Right renal cortex interstitium (tissue), 3 donors: ENCODE measurements at regions not wholly inside any gene's neighbourhood (a gene's known extent, or its start where the extent isn't known, plus 50 kb on each side); places are given as distances from the start of the nearest gene placed in this dataset.
"Not testable (repeated sequence)": the region's sequence is repeated elsewhere in the genome, so short reads cannot be mapped to it uniquely, and the experiment has no call there.

Experiments used
- DNase-seq, 3 donors: peaks; one replicate each; pipeline ENCODE4 v3.0.0-alpha.2; 2013; ENCODE audit warnings: low read depth in 3 of 3, low spot score in 2 of 3

DNA sequence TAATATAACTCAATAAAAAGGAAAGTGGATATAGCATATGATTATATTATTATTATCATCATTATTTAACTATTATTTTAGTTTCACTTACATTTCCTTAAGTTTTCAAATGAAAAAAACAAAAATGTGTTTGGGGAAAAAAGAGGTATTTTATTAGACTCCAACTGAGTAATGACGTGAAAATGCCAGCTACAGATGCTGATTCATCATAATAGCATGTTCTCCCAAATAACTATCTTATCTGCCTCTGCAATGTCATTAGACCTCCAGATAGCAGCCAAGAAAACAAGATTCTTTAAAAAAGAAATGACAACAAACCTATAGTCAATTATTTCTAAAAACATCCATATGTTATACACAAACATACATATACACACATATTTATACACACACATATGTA is 1071.9 kb upstream of the TMPRSS15 start:
- DNase-seq: no peak

DNA sequence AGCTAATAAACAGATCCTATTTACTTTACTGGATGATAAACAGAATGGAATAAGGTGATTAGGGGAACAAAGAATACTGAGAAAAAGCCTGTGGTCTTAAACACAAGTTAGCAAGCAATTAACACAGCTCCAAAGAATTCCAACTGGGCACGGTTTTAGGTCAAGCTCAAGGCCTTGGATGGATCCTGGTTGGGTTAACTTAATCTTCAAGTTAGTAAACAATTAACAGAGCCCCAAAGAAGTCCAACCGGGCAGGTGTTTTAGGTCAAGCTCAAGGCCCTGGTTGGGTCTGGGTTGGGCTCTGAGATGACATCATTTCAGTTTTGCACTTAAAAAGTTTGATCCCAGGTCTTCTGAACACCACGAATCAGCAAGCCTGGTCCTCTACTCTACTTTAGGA is 1086.3 kb upstream of the TMPRSS15 start:
- no peak for DNase-seq

DNA sequence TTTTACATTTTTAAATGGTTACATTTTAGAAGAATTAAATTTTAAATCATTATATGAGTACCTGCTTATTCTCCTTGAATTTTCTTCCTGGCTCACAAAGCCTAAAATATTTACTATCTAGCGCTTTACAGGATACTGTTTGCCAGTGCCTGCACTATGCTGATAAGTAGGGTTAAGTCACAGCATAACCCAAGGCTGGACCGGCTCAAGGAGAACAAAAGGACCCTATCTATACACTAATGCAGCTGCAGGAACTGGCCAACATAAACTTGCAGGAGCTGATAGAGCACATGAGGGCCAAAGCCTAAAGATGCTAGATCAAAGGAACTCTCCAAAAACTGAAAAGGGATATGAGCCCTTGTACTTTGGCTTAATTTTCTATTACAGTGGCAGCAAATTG is 1086.9 kb upstream of the TMPRSS15 start:
- no peak for DNase-seq

DNA sequence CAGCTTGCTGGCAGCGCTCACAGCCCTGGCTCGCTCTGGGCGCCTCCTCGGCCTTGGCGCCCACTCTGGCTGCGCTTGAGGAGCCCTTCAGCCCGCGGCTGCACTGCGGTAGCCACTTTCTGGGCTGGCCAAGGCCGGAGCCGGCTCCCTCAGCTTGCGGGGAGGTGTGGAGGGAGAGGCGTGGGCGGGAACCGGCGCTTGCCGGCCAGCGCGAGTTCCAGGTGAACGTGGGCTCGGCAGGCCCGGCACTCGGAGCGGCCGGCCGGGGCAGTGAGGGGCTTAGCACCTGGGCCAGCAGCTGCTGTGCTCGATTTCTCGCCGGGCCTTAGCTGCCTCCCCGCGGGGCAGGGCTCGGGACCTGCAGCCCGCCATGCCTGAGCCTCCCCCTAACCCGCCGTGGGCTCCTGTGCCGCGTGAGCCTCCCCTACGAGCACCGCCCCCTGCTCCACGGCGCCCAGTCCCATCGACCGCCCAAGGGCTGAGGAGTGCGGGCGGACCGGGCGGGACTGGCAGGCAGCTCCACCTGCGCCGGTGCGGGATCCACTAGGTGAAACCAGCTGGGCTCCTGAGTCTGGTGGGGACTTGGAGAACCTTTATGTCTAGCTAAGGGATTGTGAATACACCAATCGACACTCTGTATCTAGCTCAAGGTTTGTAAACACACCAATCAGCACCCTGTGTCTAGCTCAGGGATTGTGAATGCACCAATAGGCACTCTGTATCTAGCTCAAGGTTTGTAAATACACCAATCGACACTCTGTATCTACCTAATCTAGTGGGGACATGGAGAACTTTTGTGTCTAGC is 1090.1 kb upstream of the TMPRSS15 start:
- DNase-seq: not testable (repeated sequence)

DNA sequence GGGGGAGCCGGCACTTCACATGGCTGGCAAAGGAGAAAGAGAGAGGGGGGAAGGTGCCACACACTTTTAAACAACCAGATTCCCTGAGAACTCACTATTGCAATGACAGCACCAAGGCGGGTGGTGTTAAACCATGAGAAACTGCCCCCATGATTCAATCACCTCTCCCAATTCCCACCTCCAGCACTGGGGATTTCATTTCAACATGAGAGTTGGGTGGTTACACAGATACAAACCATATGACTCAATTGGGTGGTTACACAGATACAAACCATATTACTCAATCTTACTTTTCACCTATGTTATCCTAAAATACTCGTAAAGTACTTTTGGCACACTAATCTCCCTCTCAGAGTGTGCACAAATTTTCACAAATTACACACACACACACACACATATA is 1097.5 kb upstream of the TMPRSS15 start:
- DNase-seq: no peak

DNA sequence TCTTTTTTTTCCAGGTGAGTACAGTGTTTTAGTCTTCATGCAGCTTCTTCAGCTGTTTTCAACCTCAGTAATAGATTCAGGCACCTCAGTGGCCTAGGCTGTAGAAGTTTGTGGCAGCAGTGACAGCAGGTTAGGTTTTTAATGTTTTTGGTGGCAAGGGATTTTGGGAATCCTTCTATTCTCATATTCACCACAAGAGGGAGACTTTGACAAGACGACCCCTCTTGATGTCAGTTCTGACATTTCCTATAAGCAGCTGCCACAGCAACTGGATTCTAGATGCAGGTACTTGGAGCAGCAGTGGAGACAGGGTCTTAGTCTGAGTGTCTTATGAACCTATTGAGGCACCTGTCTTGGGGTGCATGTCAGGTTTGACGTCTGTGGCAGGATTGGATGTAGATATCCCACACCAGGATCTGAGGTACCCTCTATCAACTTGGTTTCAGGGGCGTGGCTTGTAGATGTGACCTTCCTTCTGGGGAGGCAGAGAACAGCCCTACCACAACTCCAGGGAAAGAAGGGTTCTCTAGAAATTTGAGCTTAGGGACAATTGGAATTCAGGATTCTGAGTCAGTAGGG is 1104.2 kb upstream of the TMPRSS15 start:
- DNase-seq: no peak

DNA sequence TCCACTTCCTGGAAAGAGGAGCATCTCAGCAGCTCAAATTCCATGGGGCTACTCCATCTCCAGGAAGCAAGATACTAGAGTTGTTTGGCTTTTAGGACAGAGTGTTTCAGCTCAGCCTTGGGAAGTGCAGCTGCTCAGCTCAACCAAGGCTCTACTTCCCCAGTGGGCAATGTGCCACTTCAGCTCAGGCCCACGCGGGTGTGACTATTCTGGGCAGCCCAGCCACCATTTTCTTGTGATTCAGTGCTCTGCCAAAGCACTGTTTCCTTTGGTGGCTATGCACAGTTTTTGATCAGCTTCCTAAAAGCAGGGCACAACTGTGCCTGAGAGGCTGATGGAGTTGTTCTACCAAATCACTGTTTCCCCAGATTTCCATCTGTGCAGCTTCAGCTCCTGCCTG is 1104.9 kb upstream of the TMPRSS15 start:
- no peak for DNase-seq

DNA sequence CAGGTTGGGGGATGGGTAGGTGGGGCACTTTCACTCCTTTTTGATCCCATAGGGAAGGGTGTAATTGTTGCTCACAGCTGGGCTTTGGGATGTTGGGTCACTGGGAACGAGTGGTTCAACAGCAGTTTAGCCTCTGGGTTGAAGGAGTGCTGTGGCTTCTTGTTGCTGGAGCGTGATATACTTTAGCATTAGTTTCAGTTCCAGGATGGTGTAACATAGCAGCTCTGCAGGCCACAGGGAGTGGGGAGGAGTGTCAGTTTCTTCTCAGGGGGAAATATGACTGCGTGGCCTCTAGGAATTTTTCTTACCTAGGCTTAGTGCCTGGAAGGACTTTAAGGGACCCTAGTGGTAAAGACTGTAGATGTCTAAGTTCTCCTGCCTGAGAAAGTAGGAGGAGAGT is 1105.3 kb upstream of the TMPRSS15 start:
- DNase-seq: no peak

DNA sequence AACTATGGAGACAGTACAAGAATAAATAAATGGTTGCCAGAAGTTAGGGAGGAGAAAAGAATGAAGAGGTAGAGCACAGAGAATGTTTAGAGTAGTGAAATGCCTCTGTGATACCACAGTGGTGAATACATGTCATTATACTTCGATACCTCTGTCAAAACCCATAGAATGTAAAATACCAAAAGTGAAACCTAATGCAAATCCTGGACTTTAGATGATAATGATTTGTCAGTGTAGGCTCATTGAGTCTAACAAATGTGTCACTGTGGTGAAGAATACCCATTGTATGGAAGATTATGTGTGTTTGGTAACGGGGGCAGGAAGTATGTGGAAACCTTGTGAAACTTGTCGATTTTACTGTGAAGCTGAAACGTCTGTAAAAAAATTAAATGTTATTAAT is 1106.5 kb upstream of the TMPRSS15 start:
- no peak for DNase-seq

DNA sequence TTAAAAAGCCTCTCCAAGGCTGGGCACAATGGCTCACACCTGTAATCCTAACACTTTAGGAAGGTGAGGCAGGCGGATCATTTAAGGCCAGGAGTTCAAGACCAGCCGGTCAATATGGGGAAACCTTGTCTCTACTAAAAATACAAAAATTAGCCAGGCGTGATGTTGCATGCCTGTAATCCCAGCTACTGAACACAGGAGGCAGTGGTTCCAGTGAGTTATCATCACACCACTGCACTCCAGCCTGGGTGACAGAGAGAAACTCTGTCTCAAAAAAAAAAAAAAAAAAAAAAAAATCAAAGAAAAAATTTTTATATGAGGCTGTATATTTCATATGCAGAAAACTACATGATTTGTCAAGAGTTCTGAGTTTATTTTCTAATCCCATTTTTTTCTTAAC is 1107.1 kb upstream of the TMPRSS15 start:
- no peak for DNase-seq

DNA sequence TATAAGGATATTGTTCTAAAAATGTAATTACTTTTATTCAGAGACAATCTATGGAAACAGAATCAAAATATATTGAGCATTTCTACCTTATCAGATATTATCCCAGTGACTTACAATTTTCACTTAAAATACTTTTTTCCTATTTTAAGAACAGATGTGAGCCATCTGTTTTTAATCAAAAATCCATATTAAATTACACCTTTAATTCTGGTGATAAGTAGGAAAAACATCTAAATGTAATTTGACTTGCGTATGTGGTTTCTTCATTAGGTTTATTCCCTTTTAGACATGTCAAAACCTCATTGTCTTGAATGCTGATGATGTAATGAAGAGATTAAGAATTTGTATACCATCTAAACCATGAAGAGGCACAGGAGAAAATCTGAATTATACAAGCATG is 1118.8 kb upstream of the TMPRSS15 start:
- DNase-seq: no peak

DNA sequence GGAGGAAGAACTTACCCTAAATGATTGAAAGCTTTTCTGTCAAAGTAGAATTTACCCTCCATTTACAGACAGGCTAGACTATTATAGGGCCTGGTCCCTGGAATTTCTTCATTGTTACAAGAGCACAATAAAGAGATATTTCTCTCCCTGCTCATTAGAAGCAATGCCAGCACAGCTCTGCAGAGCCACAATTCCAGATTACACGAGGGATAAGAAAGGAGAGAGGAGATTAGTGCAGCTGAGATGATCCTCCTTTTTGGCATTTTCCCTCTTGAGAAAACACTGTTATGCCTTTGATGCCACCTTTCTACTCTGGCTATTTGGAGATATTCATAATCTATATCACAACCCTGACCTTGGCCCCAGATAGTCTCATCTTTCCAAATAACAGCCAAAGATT is 1119.5 kb upstream of the TMPRSS15 start:
- no peak for DNase-seq

DNA sequence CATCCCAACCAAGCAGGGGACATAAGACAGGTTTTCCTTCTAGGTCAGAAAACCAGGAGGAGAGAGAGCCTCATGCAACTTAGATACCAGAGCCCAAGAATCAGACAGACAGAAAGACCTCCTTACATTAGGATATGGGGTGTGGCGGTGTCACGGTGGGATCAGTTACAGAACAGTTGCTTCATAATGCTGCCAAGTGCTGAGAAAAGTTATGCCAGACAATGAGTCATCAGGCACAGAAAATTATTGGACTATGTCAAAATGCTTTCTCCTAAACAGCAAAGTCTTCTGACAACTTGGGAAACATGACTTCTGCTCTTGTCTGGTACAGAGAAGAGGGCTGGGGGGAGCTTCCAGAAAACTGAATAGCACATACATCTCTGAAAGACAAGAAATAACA is 1120.2 kb upstream of the TMPRSS15 start:
- no peak for DNase-seq

DNA sequence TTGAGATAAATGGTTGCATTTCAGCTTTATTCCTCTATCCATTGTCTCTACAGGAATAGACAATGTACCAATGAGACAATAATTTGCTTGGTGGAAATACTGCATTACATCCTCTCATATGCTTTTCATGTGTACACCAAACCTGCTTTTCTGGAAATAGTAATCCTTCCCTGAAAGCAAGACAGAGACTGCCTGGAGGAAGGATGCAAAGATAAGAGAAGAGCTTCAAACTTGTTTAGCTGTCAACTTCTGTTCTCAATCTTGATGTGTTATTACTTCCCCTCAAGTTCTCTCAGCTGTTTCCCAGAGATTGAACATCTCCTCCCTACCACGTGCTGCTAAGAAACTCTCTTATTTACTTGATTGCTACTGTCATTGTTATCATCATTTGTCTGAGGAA is 1125.4 kb upstream of the TMPRSS15 start:
- no peak for DNase-seq

DNA sequence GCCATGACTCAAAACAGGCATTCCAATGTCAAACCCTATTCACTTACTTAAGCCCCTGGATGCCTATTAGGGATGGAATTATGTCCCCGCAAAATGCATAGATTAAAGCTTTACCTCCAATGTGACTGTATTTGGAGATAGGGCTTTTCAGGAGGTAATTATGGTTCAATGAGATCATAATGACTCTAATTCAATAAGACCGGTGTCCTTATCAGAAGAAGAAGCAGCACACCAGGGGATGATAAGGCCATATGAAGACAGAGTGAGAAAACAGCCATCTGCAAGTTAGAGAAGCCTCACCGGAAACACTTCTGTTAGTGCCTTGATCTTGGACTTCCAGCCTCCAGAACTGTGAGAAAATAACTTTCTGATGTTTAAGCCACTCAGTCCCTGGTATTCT is 1131.8 kb upstream of the TMPRSS15 start:
- no peak for DNase-seq

DNA sequence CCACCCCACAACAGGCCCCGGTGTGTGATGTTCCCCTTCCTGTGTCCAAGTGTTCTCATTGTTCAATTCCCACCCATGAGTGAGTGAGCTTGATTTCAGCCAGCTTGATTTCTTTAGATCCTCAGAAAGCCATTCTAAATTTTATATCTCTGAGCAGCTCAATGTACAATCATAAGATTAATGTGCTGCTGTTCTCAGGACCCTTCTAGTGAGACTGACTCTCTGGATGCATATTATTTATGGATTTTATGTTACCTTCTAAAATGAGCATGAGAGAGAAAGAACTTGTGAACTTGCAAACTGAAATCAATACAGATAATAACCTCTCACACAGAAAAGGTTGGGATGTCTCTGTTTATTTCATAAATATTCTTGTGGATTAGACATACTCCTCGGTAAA is 1133.5 kb upstream of the TMPRSS15 start:
- no peak for DNase-seq

DNA sequence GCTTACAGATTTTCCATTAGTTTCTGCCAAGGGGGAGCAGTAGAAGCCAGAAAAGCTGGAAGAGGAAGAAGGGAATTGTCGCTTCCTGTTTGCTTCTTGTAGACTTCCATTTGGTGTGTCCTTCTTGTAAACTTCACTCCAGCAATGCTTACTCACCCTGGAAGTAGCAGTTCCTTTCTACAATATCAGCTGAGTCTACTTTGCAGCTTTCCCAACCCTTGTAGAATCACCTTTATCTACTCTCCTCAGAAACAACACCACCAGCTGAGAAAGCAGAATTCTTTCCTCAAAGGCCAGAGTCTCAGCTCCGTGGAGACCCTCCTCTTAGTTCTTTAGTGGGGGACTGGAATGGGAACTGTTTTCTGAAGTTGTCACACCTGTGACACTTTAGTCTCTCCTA is 1136.7 kb upstream of the TMPRSS15 start:
- DNase-seq: no peak

DNA sequence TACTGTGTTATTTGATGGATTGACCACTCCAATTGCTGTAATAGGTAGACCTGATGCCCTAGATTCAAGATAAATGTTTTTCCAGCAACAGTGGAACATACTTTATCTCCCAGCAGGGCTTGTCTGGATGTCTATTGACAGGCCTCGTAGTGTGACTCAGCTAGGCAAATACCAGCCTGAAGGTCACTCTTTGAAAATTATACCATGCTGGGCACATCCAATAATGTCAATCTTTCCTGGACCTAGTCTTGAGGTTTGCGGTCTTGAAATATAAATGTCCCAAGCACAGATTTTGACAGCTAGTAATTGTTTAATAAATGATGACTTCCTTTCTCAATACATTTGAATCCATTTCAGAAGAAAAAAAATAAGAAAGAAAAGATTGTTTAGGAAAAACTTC is 1138.0 kb upstream of the TMPRSS15 start:
- DNase-seq: no peak

DNA sequence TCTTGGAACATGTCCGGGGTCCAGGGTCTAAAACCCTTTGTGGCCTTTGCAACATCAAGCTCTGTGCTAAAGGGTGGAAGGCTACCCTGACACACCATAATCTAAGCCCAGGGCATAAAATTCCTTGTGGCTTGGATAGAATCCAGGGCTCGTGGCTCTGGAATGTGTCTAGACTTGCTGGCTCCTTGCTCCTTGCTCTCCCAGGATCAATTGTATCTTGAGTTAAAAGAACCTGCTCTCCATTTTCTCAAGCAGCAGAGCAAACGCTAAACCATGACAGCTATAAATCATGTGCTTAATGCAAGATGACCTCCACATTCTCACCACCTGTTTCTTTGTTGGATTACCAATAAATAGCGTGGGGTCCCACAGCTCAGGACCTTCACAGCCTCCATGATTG is 1140.9 kb upstream of the TMPRSS15 start:
- not testable (repeated sequence) for DNase-seq

DNA sequence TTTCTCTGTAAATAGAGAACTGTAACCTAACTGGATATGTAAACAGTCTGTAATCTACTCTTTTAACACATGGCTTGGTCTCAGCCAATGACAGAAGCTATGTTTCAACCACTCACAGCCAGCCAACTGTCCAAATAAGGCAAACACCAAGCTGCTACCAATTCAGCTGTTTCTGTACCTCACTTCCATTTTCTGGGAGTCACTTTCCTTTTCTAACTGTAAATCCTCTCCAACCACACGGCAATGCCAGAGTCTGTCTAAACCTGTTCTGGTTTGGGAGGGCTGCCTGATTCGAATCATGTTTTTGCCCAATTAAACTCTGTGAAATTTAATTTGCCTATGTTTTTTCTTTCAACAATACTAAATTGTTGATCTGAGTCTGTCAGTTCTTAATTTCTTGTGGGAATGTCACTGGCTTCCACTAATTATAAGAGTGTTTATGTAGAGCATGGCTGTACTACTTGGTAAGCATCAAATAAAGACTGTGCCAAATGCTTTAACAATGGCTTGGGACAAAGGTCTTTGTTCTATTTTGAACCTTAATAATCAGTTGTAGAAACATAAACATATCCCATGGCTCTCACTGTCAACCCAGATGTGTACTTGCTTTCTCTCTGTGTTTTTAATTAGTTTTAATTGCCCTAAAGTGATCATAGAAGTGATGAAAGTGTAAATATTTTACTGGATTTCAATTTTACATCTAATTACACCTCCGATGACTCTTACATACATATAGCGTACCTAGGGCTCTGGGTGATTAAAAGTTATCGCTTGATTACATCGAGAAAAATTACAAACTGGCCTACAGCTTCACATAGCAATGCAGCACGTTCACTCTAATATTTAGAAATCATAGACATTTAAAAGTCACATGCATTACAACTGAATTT is 1144.6 kb upstream of the TMPRSS15 start:
- DNase-seq: no peak

DNA sequence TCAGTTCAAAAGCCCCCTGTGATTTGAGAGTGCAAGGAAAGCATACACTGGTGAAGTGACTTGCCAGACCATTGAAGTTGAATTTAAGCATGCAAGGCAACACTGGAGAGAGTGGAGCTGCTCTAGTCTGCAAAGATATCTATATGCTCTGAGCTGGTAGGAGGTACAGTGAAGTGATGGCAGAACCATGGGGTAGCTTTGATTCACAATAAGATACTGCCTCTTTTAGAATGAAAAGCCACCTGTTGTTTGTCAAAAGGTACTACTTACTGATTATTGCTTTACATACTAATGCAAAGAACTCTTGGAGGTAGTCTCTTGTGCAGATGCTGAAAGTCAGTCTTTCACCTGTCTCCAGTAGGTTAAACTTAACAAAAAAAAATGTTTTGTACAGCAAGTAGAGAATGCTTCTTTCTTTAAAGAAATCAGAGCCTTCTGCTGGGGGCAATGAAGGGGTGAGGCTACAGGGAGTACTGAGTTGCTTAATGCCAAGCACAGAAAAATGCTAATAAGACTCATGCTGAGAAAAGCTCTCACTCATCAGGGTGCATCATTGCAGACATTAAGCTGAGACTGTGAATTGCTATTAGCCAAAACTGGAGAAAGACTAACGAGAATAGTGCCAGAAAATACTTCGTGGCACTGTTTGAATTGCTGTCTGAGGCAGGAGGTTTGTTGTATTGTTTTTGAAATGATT is 1150.5 kb upstream of the TMPRSS15 start:
- no peak for DNase-seq
